Endothelial cell (in vitro differentiated cells): ENCODE measurements at regions not wholly inside any gene's neighbourhood (a gene's known extent, or its start where the extent isn't known, plus 50 kb on each side); places are given as distances from the start of the nearest gene placed in this dataset.

Experiments
- DNase-seq: peaks from one replicate; pipeline ENCODE4 v3.0.0; 2021; ENCODE audit warnings: low spot score
- H3K27ac Mint-ChIP-seq: one replicate; pipeline ENCODE4 v1.8.0; 2021; ENCODE audit warnings: mixed read lengths, inconsistent platforms; ENCODE audit not compliant: unreplicated experiment
- H3K27me3 Mint-ChIP-seq: one replicate; pipeline ENCODE4 v1.8.0; 2021; ENCODE audit warnings: mild to moderate bottlenecking, moderate library complexity, mixed read lengths, inconsistent platforms; ENCODE audit not compliant: unreplicated experiment
- H3K36me3 Mint-ChIP-seq: one replicate; pipeline ENCODE4 v1.8.0; 2021; ENCODE audit warnings: mild to moderate bottlenecking, low read depth, mixed read lengths, inconsistent platforms; ENCODE audit not compliant: unreplicated experiment
- H3K4me1 Mint-ChIP-seq: one replicate; pipeline ENCODE4 v1.8.0; 2021; ENCODE audit warnings: mild to moderate bottlenecking, mixed read lengths, inconsistent platforms; ENCODE audit not compliant: unreplicated experiment
- H3K4me3 Mint-ChIP-seq: one replicate; pipeline ENCODE4 v1.8.0; 2021; ENCODE audit warnings: mild to moderate bottlenecking, mixed read lengths, inconsistent platforms; ENCODE audit not compliant: unreplicated experiment
- H3K9me3 Mint-ChIP-seq: one replicate; pipeline ENCODE4 v1.8.0; 2021; ENCODE audit warnings: mixed read lengths, inconsistent platforms; ENCODE audit not compliant: unreplicated experiment
- TF ChIP-seq, protein P1 (sequence below): fragments of 200-600 bp; sonication (generic); IDR thresholded peaks from one replicate; pipeline ENCODE4 v1.5.0; 2021; ENCODE audit warnings: antibody characterized with exemption; ENCODE audit not compliant: unreplicated experiment

DNA sequence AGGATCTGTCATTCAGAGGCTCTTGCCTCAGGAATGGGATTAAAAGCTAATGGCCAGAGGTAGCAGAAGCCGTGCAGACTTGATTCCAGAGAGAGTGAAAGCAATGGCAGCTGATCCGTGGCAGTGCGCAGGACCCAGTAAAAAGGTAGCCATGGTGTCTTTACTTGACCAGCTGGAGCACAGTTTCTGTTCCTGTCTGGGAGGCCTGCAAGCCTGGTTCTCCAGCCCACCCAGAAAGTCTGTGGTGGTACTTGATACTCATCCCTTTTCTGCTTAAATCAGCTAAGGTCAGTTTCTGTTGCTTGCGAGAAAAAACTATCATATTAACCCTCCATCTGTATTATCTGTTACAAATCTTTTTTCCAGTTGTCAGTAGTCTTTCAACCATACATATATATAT lies 86.7 kb downstream of the RPS6KA4 start:
- H3K27ac Mint-ChIP-seq, result no peak overlapping the region
- H3K27me3 Mint-ChIP-seq, result peaks cover 4% of the 10 kb centered on the region
- peaks cover 7% of the 10 kb centered on the region for H3K4me1 Mint-ChIP-seq
- no peaks in the 10 kb centered on the region for H3K36me3 Mint-ChIP-seq
- no peak overlapping the region for H3K4me3 Mint-ChIP-seq
- DNase-seq, result no peak
- H3K9me3 Mint-ChIP-seq, result no peaks in the 10 kb centered on the region
- TF ChIP-seq, protein P1, sequence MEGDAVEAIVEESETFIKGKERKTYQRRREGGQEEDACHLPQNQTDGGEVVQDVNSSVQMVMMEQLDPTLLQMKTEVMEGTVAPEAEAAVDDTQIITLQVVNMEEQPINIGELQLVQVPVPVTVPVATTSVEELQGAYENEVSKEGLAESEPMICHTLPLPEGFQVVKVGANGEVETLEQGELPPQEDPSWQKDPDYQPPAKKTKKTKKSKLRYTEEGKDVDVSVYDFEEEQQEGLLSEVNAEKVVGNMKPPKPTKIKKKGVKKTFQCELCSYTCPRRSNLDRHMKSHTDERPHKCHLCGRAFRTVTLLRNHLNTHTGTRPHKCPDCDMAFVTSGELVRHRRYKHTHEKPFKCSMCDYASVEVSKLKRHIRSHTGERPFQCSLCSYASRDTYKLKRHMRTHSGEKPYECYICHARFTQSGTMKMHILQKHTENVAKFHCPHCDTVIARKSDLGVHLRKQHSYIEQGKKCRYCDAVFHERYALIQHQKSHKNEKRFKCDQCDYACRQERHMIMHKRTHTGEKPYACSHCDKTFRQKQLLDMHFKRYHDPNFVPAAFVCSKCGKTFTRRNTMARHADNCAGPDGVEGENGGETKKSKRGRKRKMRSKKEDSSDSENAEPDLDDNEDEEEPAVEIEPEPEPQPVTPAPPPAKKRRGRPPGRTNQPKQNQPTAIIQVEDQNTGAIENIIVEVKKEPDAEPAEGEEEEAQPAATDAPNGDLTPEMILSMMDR, result no peak

DNA sequence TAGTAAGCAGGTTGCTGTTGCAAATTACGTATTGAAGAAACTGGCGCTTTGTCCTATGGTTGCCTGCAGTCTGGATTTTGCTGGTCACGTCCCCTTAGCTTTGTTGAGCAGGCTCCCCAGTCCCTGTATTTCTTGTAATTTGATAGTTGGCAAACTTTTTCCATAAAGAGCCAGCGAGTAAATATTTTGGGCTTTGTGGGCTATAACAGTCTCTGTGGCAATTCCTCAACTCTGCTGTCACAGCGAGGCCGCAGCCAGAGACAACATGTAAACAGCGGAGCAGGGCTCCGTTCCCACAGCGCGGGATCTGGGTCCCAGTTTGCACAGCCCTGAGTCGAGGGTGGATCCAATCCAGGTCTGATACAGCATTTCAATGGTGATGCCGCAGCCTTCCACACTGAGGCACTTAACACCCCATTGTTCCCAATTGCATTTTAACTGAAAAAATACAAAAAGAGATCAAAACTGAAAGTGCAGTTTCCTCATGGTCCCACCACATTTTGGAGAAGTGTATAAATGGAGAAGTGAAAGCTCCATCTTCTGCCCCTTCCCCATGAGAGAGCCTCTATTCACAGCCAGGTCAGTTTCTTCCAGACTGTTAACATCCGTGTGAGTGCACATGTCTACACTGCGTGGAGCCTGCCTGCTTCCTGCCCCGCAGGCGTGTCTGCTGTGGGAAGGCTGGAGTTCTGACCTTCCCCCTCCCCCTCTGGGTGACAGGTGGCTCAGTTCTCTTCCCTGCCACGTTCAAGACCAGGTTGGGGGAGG lies 89.1 kb downstream of the RPS6KA4 start:
- TF ChIP-seq, protein P1, result no peak
- Mint-ChIP-seq H3K4me1 (no peaks in the 10 kb centered on the region), H3K27me3 (peaks cover 5% of the 10 kb centered on the region), H3K36me3 (no peaks in the 10 kb centered on the region), H3K9me3 (no peaks in the 10 kb centered on the region), H3K4me3 (no peak overlapping the region), H3K27ac (no peak overlapping the region)
- DNase-seq, result no peak

DNA sequence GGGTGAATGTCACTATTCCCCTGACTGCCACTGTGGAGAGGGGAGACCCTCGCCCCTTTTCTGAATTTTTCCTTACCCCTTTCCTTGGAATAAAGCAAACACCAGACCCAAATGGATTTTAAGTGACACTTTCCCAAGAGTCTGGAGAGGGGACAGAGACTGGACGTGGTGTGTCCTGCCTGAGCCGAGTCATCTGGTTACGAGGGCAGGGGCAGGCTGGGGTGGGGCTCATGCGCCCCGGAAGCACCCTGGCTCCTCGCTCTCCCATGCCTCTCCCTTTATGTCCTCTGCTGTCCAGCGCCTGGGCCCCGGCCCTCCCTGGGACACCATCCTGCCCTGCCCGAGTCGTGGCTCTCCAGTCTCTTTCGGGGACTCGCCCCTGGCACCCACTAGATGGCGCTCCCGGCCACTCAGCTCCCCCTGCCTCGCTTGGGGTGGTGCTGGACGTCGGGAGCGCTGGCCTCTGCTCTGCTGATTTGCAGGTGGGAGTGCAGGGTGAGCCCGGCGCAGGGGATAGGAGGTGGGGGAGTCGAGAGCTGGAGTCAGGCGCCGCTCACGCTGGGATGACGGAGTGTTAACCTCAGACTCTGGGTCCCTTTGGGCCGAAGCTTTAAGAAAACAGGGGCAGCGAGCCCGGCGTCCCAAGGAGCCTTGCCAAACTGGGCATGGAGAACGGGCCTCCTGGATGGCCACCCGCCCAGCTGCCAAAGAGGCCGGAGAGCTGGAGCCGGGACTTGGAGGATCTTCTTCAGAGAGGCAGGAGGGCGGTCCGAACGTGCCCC lies 89.8 kb downstream of the RPS6KA4 start:
- TF ChIP-seq, protein P1, result peak; percentile 66
- DNase-seq, result peak; percentile 92
- Mint-ChIP-seq H3K27ac (no peak overlapping the region), H3K4me3 (peak overlapping the region; percentile 47), H3K27me3 (peaks cover 9% of the 10 kb centered on the region), H3K36me3 (no peaks in the 10 kb centered on the region), H3K4me1 (no peaks in the 10 kb centered on the region), H3K9me3 (no peaks in the 10 kb centered on the region)

DNA sequence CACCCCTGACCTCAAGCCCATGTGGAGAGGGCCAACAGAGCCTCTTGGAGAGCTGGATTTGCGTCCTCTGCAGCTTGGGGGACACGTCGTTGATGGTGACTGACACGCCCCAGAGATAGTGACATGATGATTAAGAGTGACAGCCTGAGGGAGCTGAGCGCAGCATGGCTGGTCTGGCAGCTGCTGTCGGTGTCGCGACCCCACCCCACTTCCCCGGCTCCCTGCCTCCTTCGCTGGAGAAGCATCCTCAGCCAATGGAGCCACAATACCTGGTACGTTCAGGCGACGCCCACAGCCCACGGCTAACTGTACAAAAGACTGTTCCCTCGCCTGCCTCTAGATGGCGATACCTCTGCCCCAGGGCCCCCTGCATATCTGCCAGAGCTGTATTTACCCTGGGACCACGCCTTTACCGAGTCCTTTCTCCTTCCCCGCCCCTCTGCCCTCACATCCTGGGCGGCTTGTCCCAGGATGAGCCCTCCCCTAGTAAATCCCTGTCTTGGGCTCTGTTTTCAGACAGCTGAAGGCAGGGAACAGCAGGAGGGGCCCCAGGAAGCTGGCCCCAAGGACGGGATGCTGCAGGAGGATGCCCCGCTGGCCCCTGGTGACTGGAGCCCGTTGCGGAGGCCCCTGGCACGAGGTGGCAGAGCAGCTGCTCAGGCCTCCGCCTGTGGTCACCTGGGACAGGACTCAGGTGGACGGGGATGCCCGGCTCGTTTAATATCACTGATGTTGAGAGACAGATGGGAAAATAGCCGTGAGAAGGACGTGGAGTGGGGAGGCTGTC lies 90.6 kb downstream of the RPS6KA4 start:
- H3K27ac Mint-ChIP-seq, result no peak overlapping the region

More for the DNA sequence above, 90.6 kb downstream of the RPS6KA4 start:
- Mint-ChIP-seq H3K4me3 (peak overlapping the region; percentile 47), H3K36me3 (no peaks in the 10 kb centered on the region), H3K4me1 (no peaks in the 10 kb centered on the region), H3K27me3 (peaks cover 8% of the 10 kb centered on the region), H3K9me3 (no peaks in the 10 kb centered on the region)
- DNase-seq, result peak; percentile 80
- TF ChIP-seq, protein P1, result peak; percentile 62
